ENCODE measurements at regions not wholly inside any gene's neighbourhood (a gene's known extent, or its start where the extent isn't known, plus 50 kb on each side); places are given as distances from the start of the nearest gene placed in this dataset.

- no peak for DNase-seq
These were observed 801.9 kb downstream of the TECRL start for GRCh38 chr4:63607169-63607872.

- no peak for DNase-seq
These were observed 819.5 kb downstream of the TECRL start for GRCh38 chr4:63589796-63590195.

- DNase-seq = no peak
These were observed 825.7 kb downstream of the TECRL start for GRCh38 chr4:63583561-63583960.

- no peak for DNase-seq
These were observed 826.2 kb downstream of the TECRL start for GRCh38 chr4:63583007-63583406.

GRCh38 chr4:63580796-63581475, 828.3 kb downstream of the TECRL start:
- no peak for DNase-seq

GRCh38 chr4:63578383-63578782, 830.9 kb downstream of the TECRL start:
- DNase-seq = no peak

- DNase-seq = no peak
These were observed 842.6 kb downstream of the TECRL start for GRCh38 chr4:63566658-63567057.

GRCh38 chr4:63563288-63564014, 845.8 kb downstream of the TECRL start:
- DNase-seq = no peak

- no peak for DNase-seq
These were observed 850.5 kb downstream of the TECRL start for GRCh38 chr4:63558709-63559108.

- no peak for DNase-seq
These were observed 852.9 kb downstream of the TECRL start for GRCh38 chr4:63556332-63556731.

- no peak for DNase-seq
These were observed 856.1 kb downstream of the TECRL start for GRCh38 chr4:63553123-63553522.

GRCh38 chr4:63541828-63542227, 867.4 kb downstream of the TECRL start:
- no peak for DNase-seq

GRCh38 chr4:63529581-63530337, 879.5 kb downstream of the TECRL start:
- no peak for DNase-seq

- no peak for DNase-seq
These were observed 880.8 kb downstream of the TECRL start for GRCh38 chr4:63528256-63528991.

GRCh38 chr4:63526251-63526650, 883.0 kb downstream of the TECRL start:
- no peak for DNase-seq

- no peak for DNase-seq
These were observed 884.5 kb downstream of the TECRL start for GRCh38 chr4:63524764-63525163.

GRCh38 chr4:63505714-63506460, 903.4 kb downstream of the TECRL start:
- no peak for DNase-seq

GRCh38 chr4:63493265-63493664, 916.0 kb downstream of the TECRL start:
- no peak for DNase-seq

- no peak for DNase-seq
These were observed 916.7 kb downstream of the TECRL start for GRCh38 chr4:63492515-63492914.

GRCh38 chr4:63464393-63464792, 944.9 kb downstream of the TECRL start:
- no peak for DNase-seq

- no peak for DNase-seq
These were observed 949.2 kb downstream of the TECRL start for GRCh38 chr4:63460075-63460474.

- no peak for DNase-seq
These were observed 949.9 kb downstream of the TECRL start for GRCh38 chr4:63459329-63459728.
